HG02981 (cell line): ENCODE measurements at regions not wholly inside any gene's neighbourhood (a gene's known extent, or its start where the extent isn't known, plus 50 kb on each side); places are given as distances from the start of the nearest gene placed in this dataset.
"Not testable (repeated sequence)": the region's sequence is repeated elsewhere in the genome, so short reads cannot be mapped to it uniquely, and the experiment has no call there.

Source experiments
- ATAC-seq: cut with Tn5 transposase; IDR thresholded peaks from one replicate; pipeline ENCODE4 v1.9.1; 2021; ENCODE audit warnings: mild to moderate bottlenecking, moderate library complexity; ENCODE audit not compliant: unreplicated experiment

DNA sequence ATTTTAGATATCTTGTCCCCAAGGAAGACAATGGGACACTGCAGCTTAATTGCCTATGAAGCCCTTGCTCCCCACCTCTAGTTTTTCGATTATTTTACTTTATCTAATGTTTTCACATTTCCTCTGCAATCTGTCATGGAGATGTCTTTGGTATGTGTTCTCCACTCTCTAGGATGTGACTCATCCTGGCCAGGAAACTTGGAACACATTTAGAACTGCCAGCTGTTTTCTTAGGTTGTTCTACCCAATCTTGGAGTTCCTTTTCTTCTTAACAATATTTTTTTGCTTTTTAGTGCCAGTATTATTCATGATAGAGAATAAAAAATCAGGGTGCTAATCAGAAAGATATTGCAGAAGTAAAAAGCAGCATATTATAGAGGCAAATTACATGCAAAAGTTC, 101.7 kb upstream of the CLEC14A start:
- ATAC-seq = no peak

DNA sequence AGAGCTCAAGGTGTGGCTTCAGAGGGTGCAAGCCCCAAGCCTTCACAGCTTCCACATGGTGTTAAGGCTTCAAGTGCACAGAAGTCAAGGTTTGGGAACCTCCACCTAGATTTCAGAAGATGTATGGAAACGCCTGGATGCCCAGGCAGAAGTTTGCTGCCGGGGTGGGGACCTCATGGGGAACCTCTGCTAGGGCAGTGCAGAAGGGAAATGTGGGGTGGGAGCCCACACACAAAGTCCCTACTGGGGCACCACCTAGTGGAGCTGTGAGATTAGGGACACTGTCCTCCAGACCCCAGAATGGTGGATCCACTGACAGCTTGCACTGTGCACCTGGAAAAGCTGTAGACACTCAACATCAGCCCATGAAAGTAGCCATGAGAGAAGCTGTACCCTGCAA, 99.6 kb upstream of the CLEC14A start:
- ATAC-seq = not testable (repeated sequence)

DNA sequence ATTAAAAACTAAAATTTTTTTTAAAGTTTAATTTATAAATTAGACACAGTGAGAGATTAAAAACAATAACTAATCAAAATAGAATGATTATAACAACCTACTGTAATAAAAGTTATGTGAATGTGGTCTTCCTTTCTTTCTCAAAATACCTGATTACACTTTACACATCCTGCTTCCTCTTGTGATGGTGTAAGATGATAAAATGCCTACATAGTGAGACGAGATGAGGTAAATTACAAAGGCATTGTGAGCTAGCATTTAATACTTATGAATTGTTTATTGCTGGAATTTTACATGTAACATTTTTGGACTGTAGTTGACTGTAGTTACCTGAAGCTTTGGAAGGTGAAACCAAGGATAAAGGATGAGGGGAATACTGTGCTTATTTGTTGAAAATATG, 94.2 kb upstream of the CLEC14A start:
- ATAC-seq = no peak

DNA sequence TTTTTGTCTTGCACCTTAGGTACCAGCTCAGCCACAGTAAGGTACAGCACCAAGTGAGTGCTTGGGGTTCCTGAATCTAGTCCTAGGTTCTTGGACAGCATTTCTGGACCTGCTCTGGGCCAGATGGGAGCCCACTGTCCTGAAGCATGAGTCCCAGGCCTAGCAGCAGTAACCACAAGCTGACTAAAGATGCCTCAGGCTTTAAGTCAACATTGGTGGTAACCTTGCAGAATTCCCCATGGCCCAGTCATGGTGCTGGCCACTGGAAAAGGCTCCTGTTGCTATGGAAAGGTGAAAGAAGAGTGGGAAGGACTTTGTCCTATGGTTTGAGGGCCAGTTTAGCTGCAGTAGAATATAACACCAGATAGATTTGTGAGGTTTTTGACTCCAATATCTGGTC, 86.9 kb upstream of the CLEC14A start:
- ATAC-seq = no peak

DNA sequence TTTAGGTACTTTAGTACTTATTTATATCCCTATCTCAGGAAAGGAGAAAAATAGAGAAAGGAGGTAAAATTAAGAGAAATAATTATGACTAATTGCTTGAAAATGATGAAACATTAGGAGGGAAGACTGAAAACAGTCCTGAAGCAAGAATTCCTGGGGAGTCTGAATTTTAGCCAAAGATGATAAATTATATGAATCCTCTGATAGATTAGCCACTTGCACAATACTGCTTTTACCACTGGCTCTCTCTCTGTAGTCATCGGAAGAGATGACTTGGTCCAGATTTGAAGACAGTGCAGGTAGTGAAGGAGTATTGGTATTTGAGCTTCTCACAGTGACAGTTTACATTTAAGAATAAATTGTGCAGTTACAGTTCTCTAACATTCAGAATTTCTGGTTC, 83.8 kb upstream of the CLEC14A start:
- ATAC-seq = no peak

DNA sequence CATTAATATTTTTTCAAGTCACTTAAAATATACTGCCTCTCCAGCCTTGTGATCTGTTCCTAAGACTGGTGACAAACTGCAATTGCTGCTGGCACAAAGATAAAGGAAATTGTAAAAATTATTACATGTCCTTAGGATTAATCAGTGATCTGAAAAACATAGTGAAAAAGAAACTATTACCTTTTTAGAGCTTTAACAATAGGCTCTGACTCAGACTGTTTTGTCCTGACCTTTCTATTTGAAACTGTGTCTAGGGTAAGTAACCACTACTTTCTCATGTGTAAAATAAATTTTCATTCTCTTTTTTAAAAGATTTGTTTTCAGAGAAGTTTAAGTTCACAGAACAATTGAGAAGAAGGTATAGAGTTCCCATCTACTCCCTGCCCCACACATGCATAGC, 80.4 kb upstream of the CLEC14A start:
- no peak for ATAC-seq

DNA sequence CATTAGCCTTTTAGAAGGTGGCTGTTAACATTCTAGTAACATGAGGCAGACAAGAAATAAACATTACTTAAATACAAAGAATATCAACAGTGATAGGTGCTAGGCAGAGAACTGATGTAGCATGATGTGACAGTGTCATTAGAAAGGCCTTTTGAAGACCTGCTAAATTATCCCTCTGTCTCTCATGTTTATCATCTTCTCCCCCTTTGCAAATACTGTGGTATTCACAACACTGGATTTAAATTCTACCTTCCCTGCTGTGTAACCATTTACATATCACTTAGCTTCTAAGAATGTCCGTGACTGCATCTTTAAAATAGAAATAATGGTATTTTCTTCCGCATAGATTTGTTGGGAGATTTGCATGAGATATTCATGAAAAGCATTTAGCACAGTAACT, 74.4 kb upstream of the CLEC14A start:
- ATAC-seq = no peak

DNA sequence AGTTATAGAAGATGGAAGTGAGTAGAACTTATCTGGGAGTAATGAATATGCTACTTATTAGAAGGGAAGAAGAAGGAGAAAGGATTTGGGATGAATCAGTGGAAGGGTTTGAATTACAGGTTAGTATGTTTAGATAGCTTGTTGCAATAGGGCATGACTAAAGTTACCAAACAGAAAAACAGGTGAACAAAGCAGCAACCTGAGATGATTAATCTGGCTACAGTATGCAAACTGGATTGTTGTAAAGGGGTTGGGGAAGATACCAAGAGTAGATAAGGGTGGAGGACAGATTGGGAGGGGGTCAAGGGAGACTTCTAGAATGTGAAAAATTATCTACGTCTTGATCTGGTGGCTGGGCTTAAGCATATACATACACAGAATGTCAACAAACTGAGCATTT, 73.4 kb upstream of the CLEC14A start:
- ATAC-seq = no peak

DNA sequence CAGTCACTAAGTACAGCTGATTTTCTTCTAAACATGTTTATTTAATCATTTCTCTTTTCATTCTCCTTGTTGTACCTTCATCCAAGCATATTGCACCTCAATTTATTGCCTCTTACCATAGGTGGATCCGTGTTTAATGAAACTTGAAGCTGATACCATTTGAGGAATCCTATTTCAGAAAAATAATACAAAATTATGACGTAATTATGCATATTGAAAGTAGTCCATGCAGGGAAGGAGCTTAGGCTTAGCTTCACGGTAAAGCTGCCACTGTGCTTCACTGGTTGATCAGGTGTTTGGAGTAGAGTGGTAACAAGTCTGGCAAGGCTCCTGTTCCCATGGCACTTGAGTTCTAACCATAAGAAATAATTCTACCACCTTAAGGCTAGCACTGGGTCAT, 61.0 kb upstream of the CLEC14A start:
- ATAC-seq = no peak

DNA sequence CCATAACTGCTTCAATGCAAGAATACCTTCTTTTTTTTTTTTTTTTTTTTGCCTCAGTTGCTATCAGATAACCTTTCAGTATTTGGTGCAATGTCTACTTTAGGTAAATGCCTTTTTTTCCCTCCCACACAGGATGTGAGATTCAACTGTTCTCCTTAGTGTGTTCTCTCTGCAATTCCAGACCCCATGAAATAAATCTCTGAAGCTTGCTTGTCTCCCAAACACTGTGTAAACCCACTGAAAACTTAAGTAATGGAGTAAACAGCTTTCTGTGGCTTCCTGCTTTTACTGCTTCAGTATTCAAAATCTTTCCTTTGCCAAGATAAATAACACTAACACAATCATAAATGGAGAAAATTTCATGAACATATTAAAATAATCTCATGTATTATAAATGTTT, 55.8 kb upstream of the CLEC14A start:
- ATAC-seq = no peak

DNA sequence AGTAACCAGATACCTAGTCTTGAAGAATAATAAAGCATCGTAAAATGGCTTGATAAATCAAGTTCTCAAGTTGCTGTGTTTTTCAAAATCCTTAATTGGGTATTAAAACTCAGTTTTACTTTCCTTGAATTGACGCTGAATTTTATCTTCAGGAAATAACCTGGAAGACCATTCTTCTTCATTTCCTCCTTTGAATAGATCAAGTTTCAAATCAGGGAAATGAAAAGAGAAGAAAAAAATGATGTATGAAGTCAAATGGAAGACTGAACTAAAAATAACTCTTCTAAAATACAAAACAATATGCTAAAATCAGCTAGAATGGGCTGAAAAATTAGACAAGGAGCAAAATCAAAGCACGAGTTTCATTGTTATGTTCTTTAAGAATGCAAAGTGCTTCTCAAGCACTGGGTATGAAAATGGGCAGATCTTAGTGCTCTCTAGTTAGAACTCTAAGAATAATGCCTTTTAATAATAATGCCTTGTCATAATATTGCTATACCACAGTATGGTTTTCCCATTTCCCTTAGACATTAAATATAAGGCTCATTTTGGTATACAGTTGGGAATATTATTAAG, 54.6 kb upstream of the CLEC14A start:
- no peak for ATAC-seq

DNA sequence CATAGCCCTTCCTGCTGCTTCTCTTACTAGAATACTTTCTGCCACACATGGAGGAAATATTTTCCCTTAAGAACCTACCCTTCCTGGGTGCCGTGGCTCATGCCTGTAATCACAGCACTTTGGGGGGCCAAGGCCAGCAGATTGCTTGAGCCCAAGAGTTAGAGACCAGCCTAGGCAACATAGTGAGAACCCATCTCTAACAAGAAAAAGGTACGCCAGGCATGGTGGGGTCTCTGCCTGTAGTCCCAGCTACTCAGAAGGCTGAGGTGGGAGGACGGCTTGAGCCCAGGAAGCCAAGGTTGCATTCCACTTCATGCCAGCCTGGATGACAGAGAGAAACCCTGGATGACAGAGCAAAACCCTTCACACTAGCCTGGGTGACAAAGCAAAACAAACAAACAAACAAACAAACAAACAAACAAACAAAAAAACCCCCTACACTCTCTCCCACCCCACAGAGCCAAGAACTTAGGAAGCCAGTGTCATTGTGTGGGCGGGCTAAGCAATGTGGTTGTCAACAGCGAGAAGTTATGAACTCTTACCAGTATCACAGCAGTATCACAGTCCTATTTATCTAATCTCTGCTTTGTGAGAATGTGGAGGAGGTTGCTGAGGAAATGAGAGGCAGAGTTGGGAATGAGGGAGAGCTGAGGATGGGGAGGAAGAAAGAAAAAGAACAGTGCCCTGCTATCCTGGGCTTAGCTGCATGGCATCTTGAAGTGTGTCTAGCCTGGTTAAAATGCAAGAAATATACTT, 53.8 kb upstream of the CLEC14A start:
- no peak for ATAC-seq
